NB4 (cell line): ENCODE measurements at regions not wholly inside any gene's neighbourhood (a gene's known extent, or its start where the extent isn't known, plus 50 kb on each side); places are given as distances from the start of the nearest gene placed in this dataset.
A peak's percentile ranks its signal among the peaks of the same experiment; 100 is the strongest.

Experiments
- DNase-seq: peaks from one replicate; pipeline ENCODE4 v3.0.0; 2010; ENCODE audit warnings: low read depth
- H3K4me3 ChIP-seq: one replicate; pipeline ENCODE4 v1.5.1; 2011; ENCODE audit warnings: mild to moderate bottlenecking, low read depth, low read length, moderate library complexity
- CTCF ChIP-seq: IDR thresholded peaks from one replicate; pipeline ENCODE4 v1.5.1; 2012; ENCODE audit warnings: low read depth, low read length
- MYC ChIP-seq: IDR thresholded peaks from 2 replicates; pipeline ENCODE4 v1.6.1; 2011; ENCODE audit warnings: low read depth, low read length
- POLR2A ChIP-seq: IDR thresholded peaks from 2 replicates; pipeline ENCODE4 v1.6.1; 2011; ENCODE audit warnings: mild to moderate bottlenecking; ENCODE audit not compliant: insufficient read length; ENCODE audit errors: extremely low read depth
- TF ChIP-seq, protein P1 (sequence below): IDR thresholded peaks from 2 replicates; pipeline ENCODE4 v1.6.1; 2011; ENCODE audit warnings: low read depth, low read length

GRCh38 chr13:62633448-62633847, 1217.8 kb upstream of the PCDH20 start:
- DNase-seq = no peak
- H3K4me3 ChIP-seq = no peak overlapping the region
- TF ChIP-seq POLR2A (no peak), MYC (no peak), CTCF (no peak)
- TF ChIP-seq, protein P1, sequence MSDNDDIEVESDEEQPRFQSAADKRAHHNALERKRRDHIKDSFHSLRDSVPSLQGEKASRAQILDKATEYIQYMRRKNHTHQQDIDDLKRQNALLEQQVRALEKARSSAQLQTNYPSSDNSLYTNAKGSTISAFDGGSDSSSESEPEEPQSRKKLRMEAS = no peak

GRCh38 chr13:62631619-62632018, 1216.0 kb upstream of the PCDH20 start:
- no peak overlapping the region for H3K4me3 ChIP-seq
- TF ChIP-seq MYC (no peak), CTCF (no peak), POLR2A (no peak)
- TF ChIP-seq, protein P1 = no peak
- no peak for DNase-seq

DNA sequence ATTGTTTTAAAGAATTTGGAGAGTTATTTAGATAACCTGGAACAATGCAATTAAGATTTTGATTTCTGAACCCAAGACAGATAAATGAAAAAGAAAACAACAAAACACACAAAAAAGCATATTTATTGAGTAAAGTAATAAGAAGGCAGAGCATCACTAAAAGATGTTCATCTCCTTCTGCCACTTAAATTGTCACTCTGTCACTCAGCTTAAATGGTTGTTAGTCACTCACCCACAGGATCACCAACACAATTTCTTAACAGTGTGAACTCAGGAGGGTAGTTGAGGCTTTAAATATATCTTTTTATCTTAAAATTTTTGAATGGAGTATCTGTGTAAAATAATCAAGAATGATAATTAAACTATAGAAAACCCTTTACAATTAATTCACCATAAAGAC, 1215.5 kb upstream of the PCDH20 start:
- no peak overlapping the region for H3K4me3 ChIP-seq
- DNase-seq = no peak
- TF ChIP-seq MYC (no peak), POLR2A (no peak), CTCF (no peak)
- TF ChIP-seq, protein P1 = no peak

GRCh38 chr13:62629618-62630017, 1214.0 kb upstream of the PCDH20 start:
- TF ChIP-seq, protein P1 = no peak
- DNase-seq = no peak
- H3K4me3 ChIP-seq = no peak overlapping the region

GRCh38 chr13:62627226-62627625, 1211.6 kb upstream of the PCDH20 start:
- TF ChIP-seq, protein P1 = no peak
- TF ChIP-seq POLR2A (no peak), CTCF (no peak), MYC (no peak)
- DNase-seq = no peak
- no peak overlapping the region for H3K4me3 ChIP-seq

GRCh38 chr13:62626771-62627170, 1211.1 kb upstream of the PCDH20 start:
- peak; percentile 20 for DNase-seq
- peak; percentile 57 for TF ChIP-seq CTCF
- no peak for TF ChIP-seq POLR2A

More at GRCh38 chr13:62626771-62627170, 1211.1 kb upstream of the PCDH20 start:
- H3K4me3 ChIP-seq = no peak overlapping the region
